ENCODE measurements at regions not wholly inside any gene's neighbourhood (a gene's known extent, or its start where the extent isn't known, plus 50 kb on each side); places are given as distances from the start of the nearest gene placed in this dataset.

- no peak for TF ChIP-seq CHD7 (IDR thresholded peaks at IDR 0.05; ENCODE audit: insufficient replicate concordance, low read length)
- no peak for TF ChIP-seq MAFK (IDR thresholded peaks at IDR 0.05; ENCODE audit: low read depth, low read length)
- TF ChIP-seq TEAD4 (IDR thresholded peaks at IDR 0.05; ENCODE audit: low read depth, low read length) = no peak
- TF ChIP-seq EZH2 (IDR thresholded peaks at IDR 0.05; ENCODE audit: low read depth, low read length, severe bottlenecking) = no peak
These were observed 58.2 kb upstream of the DSEL start (continued) for GRCh38 chr18:67574749-67575148.
